ENCODE measurements at regions not wholly inside any gene's neighbourhood (a gene's known extent, or its start where the extent isn't known, plus 50 kb on each side); places are given as distances from the start of the nearest gene placed in this dataset.

GRCh38 chr4:156456830-156457229 lies 503.2 kb upstream of the CTSO start:
- H3K27me3 Mint-ChIP-seq (ENCODE audit: insufficient read depth, low read depth, poor library complexity) = peaks cover 2% of the 10 kb centered on the region
- no peak for DNase-seq (ENCODE audit: low spot score)
- Histone ChIP-seq H3K4me2 (no peak overlapping the region), H3K4me3 (no peak overlapping the region), H3K79me2 (replicated peaks; ENCODE audit: insufficient read depth) (no peaks in the 10 kb centered on the region), H3K36me3 (ENCODE audit: insufficient read depth) (no peaks in the 10 kb centered on the region), H3K4me1 (ENCODE audit: insufficient read depth) (no peaks in the 10 kb centered on the region), H2AFZ (no peak overlapping the region), H3K27me3 (ENCODE audit: insufficient read depth) (no peaks in the 10 kb centered on the region), H3K9me2 (ENCODE audit: insufficient read depth) (0 out of 2 replicates have a peak, but pooled peaks cover 4% of the 10 kb centered on the region), H3K27ac (ENCODE audit: low read depth) (no peak overlapping the region), H3F3A (replicated peaks; ENCODE audit: low read depth) (no peaks in the 10 kb centered on the region), H4K20me1 (replicated peaks; ENCODE audit: insufficient read depth) (no peaks in the 10 kb centered on the region)
- 0 out of 3 replicates have a peak, but pooled peaks cover 3% of the 10 kb centered on the region for H3K36me3 Mint-ChIP-seq (ENCODE audit: low read depth)
- no peak overlapping the region for H3K4me3 Mint-ChIP-seq
- TF ChIP-seq ZNF331 (CRISPR knock-in tag; IDR thresholded peaks at IDR 0.05; ENCODE audit: low read depth) = no peak
- TF ChIP-seq EZH2 (IDR thresholded peaks at IDR 0.05; ENCODE audit: low read depth, unreplicated experiment) = no peak
- TF ChIP-seq EZH2phosphoT487 (IDR thresholded peaks at IDR 0.05; ENCODE audit: unreplicated experiment) = no peak
- TF ChIP-seq JUNB (IDR thresholded peaks at IDR 0.05; ENCODE audit: unreplicated experiment) = no peak
- no peak for TF ChIP-seq STAT1 (IDR thresholded peaks at IDR 0.05; ENCODE audit: unreplicated experiment)
- no peak for TF ChIP-seq ETS1 (IDR thresholded peaks at IDR 0.05)
- TF ChIP-seq CTCF (conservative IDR thresholded peaks at IDR 0.05; ENCODE audit: low read depth in 2 of 2) = no peak
- no peak for TF ChIP-seq ZNF462 (CRISPR knock-in tag; IDR thresholded peaks at IDR 0.05)
- no peak for TF ChIP-seq CREB1 (CRISPR knock-in tag; IDR thresholded peaks at IDR 0.05; ENCODE audit: low read depth)
- no peak for TF ChIP-seq NANOG (IDR thresholded peaks at IDR 0.05; ENCODE audit: borderline replicate concordance)
- no peak for TF ChIP-seq POLR2AphosphoS5 (IDR thresholded peaks at IDR 0.05; ENCODE audit: low read depth)
- no peak for TF ChIP-seq ZNF114 (CRISPR knock-in tag; IDR thresholded peaks at IDR 0.05)
- no peak for TF ChIP-seq REST (IDR thresholded peaks at IDR 0.05; ENCODE audit: unreplicated experiment)
- ATAC-seq = no peak
- peaks cover 5% of the 10 kb centered on the region; the same call in 1 of the 3 replicates for H3K9me3 Mint-ChIP-seq
- no peak overlapping the region for H3K27ac Mint-ChIP-seq
- H3K4me1 Mint-ChIP-seq = no peaks in the 10 kb centered on the region

Data from GM23338 (cell line).